ENCODE measurements at regions not wholly inside any gene's neighbourhood (a gene's known extent, or its start where the extent isn't known, plus 50 kb on each side); places are given as distances from the start of the nearest gene placed in this dataset.

- Mint-ChIP-seq H3K36me3 (ENCODE audit: unreplicated experiment) (no peaks in the 10 kb centered on the region), H3K27me3 (ENCODE audit: unreplicated experiment) (no peaks in the 10 kb centered on the region), H3K9me3 (ENCODE audit: unreplicated experiment) (no peaks in the 10 kb centered on the region), H3K4me1 (ENCODE audit: low read depth, unreplicated experiment) (no peaks in the 10 kb centered on the region), H3K27ac (ENCODE audit: unreplicated experiment) (no peak overlapping the region), H3K4me3 (ENCODE audit: unreplicated experiment) (no peak overlapping the region)
- no peak for TF ChIP-seq CTCF (IDR thresholded peaks at IDR 0.05; ENCODE audit: partially characterized antibody, unreplicated experiment)
- DNase-seq = no peak
Measured at GRCh38 chr5:84518862-84519261, 134.2 kb upstream of the EDIL3 start.

- no peaks in the 10 kb centered on the region for H3K27me3 Mint-ChIP-seq (ENCODE audit: unreplicated experiment)
- TF ChIP-seq CTCF (IDR thresholded peaks at IDR 0.05; ENCODE audit: partially characterized antibody, unreplicated experiment) = no peak
- no peak overlapping the region for H3K4me3 Mint-ChIP-seq (ENCODE audit: unreplicated experiment)
- H3K4me1 Mint-ChIP-seq (ENCODE audit: low read depth, unreplicated experiment) = no peaks in the 10 kb centered on the region
- H3K27ac Mint-ChIP-seq (ENCODE audit: unreplicated experiment) = no peak overlapping the region
- DNase-seq = no peak
- no peaks in the 10 kb centered on the region for H3K36me3 Mint-ChIP-seq (ENCODE audit: unreplicated experiment)
- H3K9me3 Mint-ChIP-seq (ENCODE audit: unreplicated experiment) = no peaks in the 10 kb centered on the region
Measured at GRCh38 chr5:84518370-84518769, 133.7 kb upstream of the EDIL3 start.

GRCh38 chr5:84506625-84507024, 121.9 kb upstream of the EDIL3 start:
- Mint-ChIP-seq H3K9me3 (ENCODE audit: unreplicated experiment) (no peaks in the 10 kb centered on the region), H3K4me1 (ENCODE audit: low read depth, unreplicated experiment) (no peaks in the 10 kb centered on the region), H3K27me3 (ENCODE audit: unreplicated experiment) (no peaks in the 10 kb centered on the region), H3K4me3 (ENCODE audit: unreplicated experiment) (no peak overlapping the region), H3K36me3 (ENCODE audit: unreplicated experiment) (no peaks in the 10 kb centered on the region), H3K27ac (ENCODE audit: unreplicated experiment) (no peak overlapping the region)
- no peak for TF ChIP-seq CTCF (IDR thresholded peaks at IDR 0.05; ENCODE audit: partially characterized antibody, unreplicated experiment)
- DNase-seq = no peak

- Mint-ChIP-seq H3K4me3 (ENCODE audit: unreplicated experiment) (no peak overlapping the region), H3K27me3 (ENCODE audit: unreplicated experiment) (no peaks in the 10 kb centered on the region), H3K4me1 (ENCODE audit: low read depth, unreplicated experiment) (no peaks in the 10 kb centered on the region), H3K27ac (ENCODE audit: unreplicated experiment) (no peak overlapping the region), H3K36me3 (ENCODE audit: unreplicated experiment) (no peaks in the 10 kb centered on the region), H3K9me3 (ENCODE audit: unreplicated experiment) (no peaks in the 10 kb centered on the region)
- no peak for DNase-seq
- no peak for TF ChIP-seq CTCF (IDR thresholded peaks at IDR 0.05; ENCODE audit: partially characterized antibody, unreplicated experiment)
Measured at GRCh38 chr5:84494453-84494852, 109.8 kb upstream of the EDIL3 start.

GRCh38 chr5:84487963-84488362, 103.3 kb upstream of the EDIL3 start:
- no peak for DNase-seq
- no peak overlapping the region for H3K27ac Mint-ChIP-seq (ENCODE audit: unreplicated experiment)
- no peaks in the 10 kb centered on the region for H3K36me3 Mint-ChIP-seq (ENCODE audit: unreplicated experiment)
- H3K4me1 Mint-ChIP-seq (ENCODE audit: low read depth, unreplicated experiment) = no peaks in the 10 kb centered on the region
- TF ChIP-seq CTCF (IDR thresholded peaks at IDR 0.05; ENCODE audit: partially characterized antibody, unreplicated experiment) = no peak
- no peaks in the 10 kb centered on the region for H3K9me3 Mint-ChIP-seq (ENCODE audit: unreplicated experiment)
- H3K4me3 Mint-ChIP-seq (ENCODE audit: unreplicated experiment) = no peak overlapping the region
- peaks cover 2% of the 10 kb centered on the region for H3K27me3 Mint-ChIP-seq (ENCODE audit: unreplicated experiment)

Measured in glutamatergic neuron (in vitro differentiated cells).